HepG2 (cell line): ENCODE measurements at regions not wholly inside any gene's neighbourhood (a gene's known extent, or its start where the extent isn't known, plus 50 kb on each side); places are given as distances from the start of the nearest gene placed in this dataset.

Experiments used
- ATAC-seq: fragments of 200-7000 bp; cut with Tn5 transposase; 3 replicates; pipeline ENCODE4 v1.9.1; 2020; ENCODE audit warnings: mild to moderate bottlenecking, moderate library complexity
- BruUV-seq: library from RNA; stranded (reverse); fragments of 400-500 nt; replicated peaks from 2 replicates; lab custom pipeline; 2021; lab: Mats Ljungman, UMichigan
- CTCF ChIA-PET: fragments of 300-600 bp; formaldehyde crosslinking; extraction: SDS; loops from one replicate; lab custom pipeline; 2021; ENCODE audit warnings: low total read pairs, inconsistent platforms, low intra/inter-chr PET ratio; lab: Yijun Ruan, JAX
- POLR2A ChIA-PET: fragments of 350-600 bp; sonication (Branson Sonifier 250); formaldehyde crosslinking; loops from one replicate; lab custom pipeline; 2020; ENCODE audit warnings: antibody characterized with exemption, inconsistent platforms; lab: Yijun Ruan, JAX
- DNase-seq: peaks from one replicate; pipeline ENCODE4 v3.0.0-alpha.2; 2015; ENCODE audit warnings: low spot score
- FAIRE-seq: peaks from 3 replicates; lab custom pipeline; 2011; peaks lifted over from hg19 to GRCh38; lab: Jason Lieb, UNC
- H2AFZ ChIP-seq: one replicate; pipeline ENCODE4 v1.6.1; 2011; ENCODE audit warnings: low read length, inconsistent platforms
- H3K27ac ChIP-seq: fragments of 300-600 bp; 3 replicates; pipeline ENCODE4 v1.8.0; 2011; ENCODE audit warnings: mixed run types, mild to moderate bottlenecking, mixed read lengths, low read length, inconsistent platforms; ENCODE audit not compliant: insufficient read depth; ENCODE audit errors: extremely low read length
- H3K27me3 ChIP-seq, 2 experiments: fragments of 200-600 bp in 1 of 2; 2 replicates in 1 of 2; 3 replicates in 1 of 2; pipeline versions ENCODE4 v1.6.0 to v1.8.0; 2011; ENCODE audit warnings: low read length in 2 of 2, mild to moderate bottlenecking in 2 of 2, moderate library complexity in 2 of 2, inconsistent platforms in 1 of 2; ENCODE audit not compliant: insufficient read depth in 2 of 2, control insufficient read depth in 1 of 2
- H3K36me3 ChIP-seq, 2 experiments: fragments of 200-600 bp in 1 of 2; replicated peaks in 1 of 2; 2 replicates in 1 of 2; 3 replicates in 1 of 2; pipeline versions ENCODE4 v1.5.1 to v1.8.0; 2011; ENCODE audit warnings: low read length in 2 of 2, inconsistent platforms in 1 of 2; ENCODE audit not compliant: insufficient read depth in 2 of 2, control insufficient read depth in 1 of 2
- H3K4me1 ChIP-seq: 2 replicates; pipeline ENCODE4 v1.5.1; 2012; ENCODE audit warnings: low read length, inconsistent platforms; ENCODE audit not compliant: insufficient read depth
- H3K4me2 ChIP-seq: 2 replicates; pipeline ENCODE4 v1.6.0; 2011; ENCODE audit warnings: low read depth, low read length, inconsistent platforms
- H3K4me3 ChIP-seq, 3 experiments: fragments of 200-600 bp in 1 of 3; sonication (generic), shearing (Covaris generic) in 1 of 3; replicated peaks in 1 of 3; 2 replicates each; pipeline ENCODE4 v1.5.1; 2011 to 2016; ENCODE audit warnings: low read length in 3 of 3, inconsistent platforms in 2 of 3, low read depth in 2 of 3, mild to moderate bottlenecking in 2 of 3, control low read depth in 1 of 3, mixed read lengths in 1 of 3; ENCODE audit not compliant: insufficient read depth in 1 of 3
- H3K79me2 ChIP-seq: one replicate; pipeline ENCODE4 v1.6.1; 2011; ENCODE audit warnings: low read length, inconsistent platforms; ENCODE audit not compliant: insufficient read depth
- H3K9ac ChIP-seq: 2 replicates; pipeline ENCODE4 v1.6.0; 2011; ENCODE audit warnings: mild to moderate bottlenecking, low read depth, low read length, inconsistent platforms; ENCODE audit not compliant: insufficient read depth
- H3K9me3 ChIP-seq: 2 replicates; pipeline ENCODE4 v1.5.1; 2012; ENCODE audit warnings: mild to moderate bottlenecking, low read length
- H4K20me1 ChIP-seq: 2 replicates; pipeline ENCODE4 v1.6.0; 2011; ENCODE audit warnings: inconsistent platforms, mild to moderate bottlenecking, low read length, moderate library complexity; ENCODE audit not compliant: insufficient read depth
- CBFB ChIP-seq: sonication (generic); formaldehyde crosslinking; IDR thresholded peaks from 2 replicates; pipeline ENCODE4 v1.4.0; 2020; ENCODE audit warnings: missing genetic modification reagents
- KDM3A ChIP-seq: IDR thresholded peaks from 2 replicates; pipeline ENCODE4 v1.6.1; 2018; ENCODE audit warnings: low read depth, missing compliant biosample characterization
- KMT2B ChIP-seq: IDR thresholded peaks from 2 replicates; pipeline ENCODE4 v1.6.1; 2016; ENCODE audit warnings: missing genetic modification reagents, missing compliant biosample characterization
- SRSF1 ChIP-seq: fragments of 200-400 bp; formaldehyde crosslinking; optimal IDR thresholded peaks from 2 replicates; pipeline ENCODE3; 2017; ENCODE audit warnings: mild to moderate bottlenecking, low read depth, low read length, moderate library complexity
- THYN1 ChIP-seq: sonication (generic); formaldehyde crosslinking; IDR thresholded peaks from 2 replicates; pipeline ENCODE4 v1.8.1; 2023; ENCODE audit warnings: low read depth, mild to moderate bottlenecking, moderate library complexity, missing genetic modification reagents, borderline replicate concordance
- WGBS: methylation state at CpG from one replicate; pipeline ENCODE4 v1.1.6; 2017; ENCODE audit warnings: low lambda C conversion rate; 5-methylcytosine and 5-hydroxymethylcytosine counted together
- in situ Hi-C: cut with HindIII; loops from 2 replicates; pipeline ENCODE4 v1.10.0; 2017; ENCODE audit warnings: low pct_unique_long_range_greater_than_20kb; ENCODE audit not compliant: extremely low pct_ligation_motif_present
- intact Hi-C: fragments of 100-400 bp; cut with micrococcal nuclease; formaldehyde crosslinking; loops from one replicate; pipeline ENCODE4 v1.10.0; 2022; ENCODE audit not compliant: unreplicated experiment
- TF ChIP-seq, protein P1 (sequence below): IDR thresholded peaks from 2 replicates; pipeline ENCODE4 v1.6.1; 2016; ENCODE audit warnings: low read depth
- TF ChIP-seq, protein P2 (sequence below): sonication (generic); formaldehyde crosslinking; IDR thresholded peaks from 2 replicates; pipeline ENCODE4 v1.4.0; 2020; ENCODE audit warnings: missing genetic modification reagents, mild to moderate bottlenecking, borderline replicate concordance

DNA sequence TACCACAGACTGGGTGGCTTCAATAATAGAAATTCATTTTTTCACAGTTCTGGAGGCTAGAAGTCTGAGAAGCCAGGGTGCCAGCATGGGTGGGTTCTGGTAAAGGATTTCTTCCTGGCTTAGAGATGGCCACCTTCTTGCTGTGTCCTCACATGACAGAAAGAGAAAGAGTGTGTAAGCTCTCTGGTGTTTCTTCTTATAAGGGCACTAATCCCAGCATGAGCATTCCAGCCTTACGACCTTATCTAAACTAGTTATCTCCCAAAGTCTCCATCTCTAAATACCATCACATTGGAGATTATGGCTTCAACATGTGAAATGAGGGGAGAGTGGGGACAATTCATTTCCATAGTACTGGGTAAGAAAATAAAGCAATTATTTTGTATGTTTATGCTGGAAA, 226.5 kb upstream of the TUSC1 start (continued):
- no peak for TF ChIP-seq CBFB (CRISPR knock-in tag)
- no peak for TF ChIP-seq SRSF1
- TF ChIP-seq, protein P1, sequence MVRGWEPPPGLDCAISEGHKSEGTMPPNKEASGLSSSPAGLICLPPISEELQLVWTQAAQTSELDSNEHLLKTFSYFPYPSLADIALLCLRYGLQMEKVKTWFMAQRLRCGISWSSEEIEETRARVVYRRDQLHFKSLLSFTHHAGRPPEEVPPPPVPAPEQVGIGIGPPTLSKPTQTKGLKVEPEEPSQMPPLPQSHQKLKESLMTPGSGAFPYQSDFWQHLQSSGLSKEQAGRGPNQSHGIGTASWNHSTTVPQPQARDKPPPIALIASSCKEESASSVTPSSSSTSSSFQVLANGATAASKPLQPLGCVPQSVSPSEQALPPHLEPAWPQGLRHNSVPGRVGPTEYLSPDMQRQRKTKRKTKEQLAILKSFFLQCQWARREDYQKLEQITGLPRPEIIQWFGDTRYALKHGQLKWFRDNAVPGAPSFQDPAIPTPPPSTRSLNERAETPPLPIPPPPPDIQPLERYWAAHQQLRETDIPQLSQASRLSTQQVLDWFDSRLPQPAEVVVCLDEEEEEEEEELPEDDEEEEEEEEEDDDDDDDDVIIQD (CRISPR knock-in tag), result no peak
- no peak for TF ChIP-seq KMT2B (CRISPR knock-in tag)
- TF ChIP-seq, all 625 proteins: peak for 0

DNA sequence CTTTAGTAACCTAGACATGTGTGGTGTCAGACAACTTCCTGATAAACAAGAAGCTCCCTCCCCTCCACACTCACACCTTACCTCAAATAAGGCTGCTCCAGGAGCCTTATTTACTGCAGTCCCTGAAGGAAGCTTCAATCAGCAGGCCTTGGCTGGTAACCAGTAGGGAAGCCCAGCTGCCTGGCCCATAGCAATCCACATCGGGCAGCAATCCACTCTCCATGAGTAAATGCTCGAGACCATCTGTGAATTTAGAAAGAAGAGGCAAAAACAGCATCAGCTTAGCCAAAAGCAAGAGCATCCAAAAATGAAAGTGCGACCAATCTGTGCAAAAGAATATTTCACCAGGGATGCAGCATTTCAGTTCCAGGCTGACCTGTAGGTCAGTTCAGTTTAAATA, 213.3 kb upstream of the TUSC1 start:
- H3K4me1 ChIP-seq, result no peaks in the 10 kb centered on the region
- no peak overlapping the region for H3K27ac ChIP-seq
- H4K20me1 ChIP-seq, result no peaks in the 10 kb centered on the region
- POLR2A ChIA-PET, result no interaction called here
- H3K9ac ChIP-seq, result no peak overlapping the region
- no TSS peak for BruUV-seq
- no peaks in the 10 kb centered on the region for H3K36me3 ChIP-seq
- TF ChIP-seq, protein P2, sequence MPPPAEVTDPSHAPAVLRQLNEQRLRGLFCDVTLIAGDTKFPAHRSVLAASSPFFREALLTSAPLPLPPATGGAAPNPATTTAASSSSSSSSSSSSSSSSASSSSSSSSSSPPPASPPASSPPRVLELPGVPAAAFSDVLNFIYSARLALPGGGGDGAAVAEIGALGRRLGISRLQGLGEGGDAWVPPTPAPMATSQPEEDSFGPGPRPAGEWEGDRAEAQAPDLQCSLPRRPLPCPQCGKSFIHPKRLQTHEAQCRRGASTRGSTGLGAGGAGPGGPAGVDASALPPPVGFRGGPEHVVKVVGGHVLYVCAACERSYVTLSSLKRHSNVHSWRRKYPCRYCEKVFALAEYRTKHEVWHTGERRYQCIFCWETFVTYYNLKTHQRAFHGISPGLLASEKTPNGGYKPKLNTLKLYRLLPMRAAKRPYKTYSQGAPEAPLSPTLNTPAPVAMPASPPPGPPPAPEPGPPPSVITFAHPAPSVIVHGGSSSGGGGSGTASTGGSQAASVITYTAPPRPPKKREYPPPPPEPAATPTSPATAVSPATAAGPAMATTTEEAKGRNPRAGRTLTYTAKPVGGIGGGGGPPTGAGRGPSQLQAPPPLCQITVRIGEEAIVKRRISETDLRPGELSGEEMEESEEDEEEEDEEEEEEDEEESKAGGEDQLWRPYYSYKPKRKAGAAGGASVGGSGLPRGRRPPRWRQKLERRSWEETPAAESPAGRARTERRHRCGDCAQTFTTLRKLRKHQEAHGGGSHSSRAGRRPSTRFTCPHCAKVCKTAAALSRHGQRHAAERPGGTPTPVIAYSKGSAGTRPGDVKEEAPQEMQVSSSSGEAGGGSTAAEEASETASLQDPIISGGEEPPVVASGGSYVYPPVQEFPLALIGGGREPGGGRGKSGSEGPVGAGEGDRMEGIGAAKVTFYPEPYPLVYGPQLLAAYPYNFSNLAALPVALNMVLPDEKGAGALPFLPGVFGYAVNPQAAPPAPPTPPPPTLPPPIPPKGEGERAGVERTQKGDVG, result no peak
- no peak for TF ChIP-seq KDM3A (CRISPR knock-in tag)
- TF ChIP-seq THYN1, result no peak
- TF ChIP-seq, all 625 proteins: peak for 0
- no peaks in the 10 kb centered on the region for H3K27me3 ChIP-seq
- in situ Hi-C loops (no loop called here), intact Hi-C loops (no loop called here)
- FAIRE-seq, result no peak
- 22% methylated on average over 3 of the region's 3 CpGs for WGBS
- no peak overlapping the region for H3K4me2 ChIP-seq
- no peak overlapping the region for H3K4me3 ChIP-seq
- H3K79me2 ChIP-seq, result no peaks in the 10 kb centered on the region
- DNase-seq, result no peak
- no peak overlapping the region for H2AFZ ChIP-seq
- H3K9me3 ChIP-seq, result peaks cover 68% of the 10 kb centered on the region
- ATAC-seq, result no peak
- CTCF ChIA-PET, result no interaction called here
